GM12872 (cell line): ENCODE measurements at regions not wholly inside any gene's neighbourhood (a gene's known extent, or its start where the extent isn't known, plus 50 kb on each side); places are given as distances from the start of the nearest gene placed in this dataset.

Experiments used
- CTCF ChIP-seq: IDR thresholded peaks from 3 replicates; pipeline ENCODE4 v1.5.1; 2011; ENCODE audit warnings: low read depth, mild to moderate bottlenecking, low read length, moderate library complexity; ENCODE audit not compliant: insufficient read depth

GRCh38 chr13:65461590-65461989, 1768.5 kb downstream of the PCDH9 start:
- no peak for TF ChIP-seq CTCF

GRCh38 chr13:65460136-65460535, 1770.0 kb downstream of the PCDH9 start:
- TF ChIP-seq CTCF: no peak

- no peak for TF ChIP-seq CTCF
These were observed 1773.8 kb downstream of the PCDH9 start for GRCh38 chr13:65456150-65456912.

DNA sequence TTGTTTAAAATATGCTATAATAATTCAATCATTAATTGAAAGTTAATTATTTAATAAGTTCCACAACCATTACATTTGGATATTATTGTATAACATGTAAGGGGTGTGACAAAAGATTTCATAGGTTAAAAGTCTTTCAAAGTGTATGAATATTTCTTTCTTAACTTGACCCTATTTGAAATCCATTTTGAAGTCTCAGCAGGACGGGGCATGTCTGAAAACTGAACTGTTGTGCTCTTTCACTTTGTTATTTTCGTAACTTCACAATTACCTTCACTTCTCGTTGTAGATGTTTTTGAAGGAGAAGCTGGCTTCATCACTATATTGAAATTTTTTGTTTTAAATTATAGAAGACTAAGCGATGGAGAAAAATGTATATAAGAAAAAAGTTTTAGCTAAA, 1775.7 kb downstream of the PCDH9 start:
- no peak for TF ChIP-seq CTCF

GRCh38 chr13:65453982-65454381, 1776.2 kb downstream of the PCDH9 start:
- TF ChIP-seq CTCF: no peak

DNA sequence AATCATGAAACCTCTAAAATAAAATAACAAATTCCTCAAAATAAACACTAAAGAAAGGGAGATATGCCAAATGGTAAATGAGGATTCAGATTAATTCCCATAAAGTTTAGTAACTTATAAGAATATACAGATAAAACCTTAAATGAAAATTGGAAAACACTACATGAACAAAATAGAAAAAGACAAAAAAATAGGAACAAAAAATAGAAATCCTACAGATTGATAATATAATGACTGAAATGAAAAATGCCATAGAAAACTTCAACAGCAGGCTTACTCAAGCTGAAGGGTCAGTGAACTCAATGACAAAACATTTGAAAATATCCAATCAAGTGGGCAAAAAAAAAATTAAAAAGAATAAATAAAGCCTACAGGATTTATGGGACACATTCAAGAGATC, 1784.8 kb downstream of the PCDH9 start:
- TF ChIP-seq CTCF: no peak

- no peak for TF ChIP-seq CTCF
These were observed 1794.5 kb downstream of the PCDH9 start for GRCh38 chr13:65435590-65435989.

- TF ChIP-seq CTCF: no peak
These were observed 1812.2 kb downstream of the PCDH9 start for GRCh38 chr13:65417953-65418352.
